HL-60 (cell line): ENCODE measurements at regions not wholly inside any gene's neighbourhood (a gene's known extent, or its start where the extent isn't known, plus 50 kb on each side); places are given as distances from the start of the nearest gene placed in this dataset.

Experiments used
- DNase-seq, 2 experiments: peaks; one replicate each; pipeline ENCODE4 v3.0.0-alpha.2; 2010 to 2020; ENCODE audit warnings: low read depth in 1 of 2, low spot score in 1 of 2
- H3K27ac ChIP-seq: fragments of 250-450 bp; sonication (Bioruptor Pico); replicated peaks from 2 replicates; pipeline ENCODE4 v1.5.1; 2020; ENCODE audit warnings: mild to moderate bottlenecking, moderate library complexity
- H3K27me3 ChIP-seq: fragments of 250-450 bp; sonication (Bioruptor Pico); 2 replicates; pipeline ENCODE4 v1.5.1; 2021; ENCODE audit warnings: mild to moderate bottlenecking, moderate library complexity; ENCODE audit not compliant: insufficient read depth, poor library complexity, severe bottlenecking
- H3K4me3 ChIP-seq: replicated peaks from 2 replicates; pipeline ENCODE4 v1.5.1; 2011; ENCODE audit warnings: mild to moderate bottlenecking, control low read depth, low read length; ENCODE audit not compliant: insufficient read depth
- CTCF ChIP-seq: IDR thresholded peaks from one replicate; pipeline ENCODE4 v1.5.1; 2011; ENCODE audit warnings: low read length, control low read depth, inconsistent platforms; ENCODE audit not compliant: insufficient read depth
- GABPA ChIP-seq: IDR thresholded peaks from 2 replicates; pipeline ENCODE4 v1.6.1; 2012; ENCODE audit warnings: low read depth
- POLR2AphosphoS5 ChIP-seq: IDR thresholded peaks from 2 replicates; pipeline ENCODE4 v1.6.1; 2012; ENCODE audit warnings: low read depth
- SPI1 ChIP-seq: IDR thresholded peaks from 2 replicates; pipeline ENCODE4 v1.6.1; 2012; ENCODE audit warnings: low read depth, mild to moderate bottlenecking, borderline replicate concordance
- TF ChIP-seq, protein P1 (sequence below): IDR thresholded peaks from 2 replicates; pipeline ENCODE4 v1.6.1; 2012; ENCODE audit warnings: low read depth; ENCODE audit not compliant: insufficient replicate concordance

GRCh38 chr10:128843972-128844371, 623.1 kb upstream of the MGMT start:
- no peak for DNase-seq
- no peak overlapping the region for H3K4me3 ChIP-seq
- H3K27ac ChIP-seq: no peak overlapping the region
- TF ChIP-seq, protein P1, sequence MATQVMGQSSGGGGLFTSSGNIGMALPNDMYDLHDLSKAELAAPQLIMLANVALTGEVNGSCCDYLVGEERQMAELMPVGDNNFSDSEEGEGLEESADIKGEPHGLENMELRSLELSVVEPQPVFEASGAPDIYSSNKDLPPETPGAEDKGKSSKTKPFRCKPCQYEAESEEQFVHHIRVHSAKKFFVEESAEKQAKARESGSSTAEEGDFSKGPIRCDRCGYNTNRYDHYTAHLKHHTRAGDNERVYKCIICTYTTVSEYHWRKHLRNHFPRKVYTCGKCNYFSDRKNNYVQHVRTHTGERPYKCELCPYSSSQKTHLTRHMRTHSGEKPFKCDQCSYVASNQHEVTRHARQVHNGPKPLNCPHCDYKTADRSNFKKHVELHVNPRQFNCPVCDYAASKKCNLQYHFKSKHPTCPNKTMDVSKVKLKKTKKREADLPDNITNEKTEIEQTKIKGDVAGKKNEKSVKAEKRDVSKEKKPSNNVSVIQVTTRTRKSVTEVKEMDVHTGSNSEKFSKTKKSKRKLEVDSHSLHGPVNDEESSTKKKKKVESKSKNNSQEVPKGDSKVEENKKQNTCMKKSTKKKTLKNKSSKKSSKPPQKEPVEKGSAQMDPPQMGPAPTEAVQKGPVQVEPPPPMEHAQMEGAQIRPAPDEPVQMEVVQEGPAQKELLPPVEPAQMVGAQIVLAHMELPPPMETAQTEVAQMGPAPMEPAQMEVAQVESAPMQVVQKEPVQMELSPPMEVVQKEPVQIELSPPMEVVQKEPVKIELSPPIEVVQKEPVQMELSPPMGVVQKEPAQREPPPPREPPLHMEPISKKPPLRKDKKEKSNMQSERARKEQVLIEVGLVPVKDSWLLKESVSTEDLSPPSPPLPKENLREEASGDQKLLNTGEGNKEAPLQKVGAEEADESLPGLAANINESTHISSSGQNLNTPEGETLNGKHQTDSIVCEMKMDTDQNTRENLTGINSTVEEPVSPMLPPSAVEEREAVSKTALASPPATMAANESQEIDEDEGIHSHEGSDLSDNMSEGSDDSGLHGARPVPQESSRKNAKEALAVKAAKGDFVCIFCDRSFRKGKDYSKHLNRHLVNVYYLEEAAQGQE: no peak
- TF ChIP-seq GABPA (no peak), POLR2AphosphoS5 (no peak), CTCF (no peak), SPI1 (no peak)
- no peaks in the 10 kb centered on the region for H3K27me3 ChIP-seq

DNA sequence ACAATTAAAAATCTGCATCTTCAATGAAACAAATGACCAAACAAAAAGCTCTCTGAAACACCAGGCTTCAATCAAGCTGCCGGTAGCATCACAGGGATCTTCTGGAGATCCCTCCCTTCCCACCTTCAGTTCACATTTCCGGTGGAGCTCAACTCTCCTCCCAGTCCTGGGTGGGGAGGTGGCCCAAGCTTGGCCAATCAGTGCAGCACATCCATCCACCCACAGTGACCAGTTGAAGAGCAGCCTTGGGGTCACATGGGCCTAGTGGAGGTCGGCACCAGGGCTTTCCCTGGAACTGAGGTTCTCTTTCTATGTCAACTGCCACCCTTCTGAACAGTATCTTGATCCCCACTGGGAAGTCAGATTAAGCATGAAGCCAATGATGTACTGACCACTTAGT, 620.1 kb upstream of the MGMT start:
- Histone ChIP-seq H3K27me3 (no peaks in the 10 kb centered on the region), H3K4me3 (no peak overlapping the region), H3K27ac (no peak overlapping the region)
- no peak for DNase-seq
- TF ChIP-seq POLR2AphosphoS5 (no peak), SPI1 (no peak)

GRCh38 chr10:128848810-128849209, 618.2 kb upstream of the MGMT start:
- DNase-seq: no peak
- TF ChIP-seq, protein P1: no peak
- TF ChIP-seq CTCF (no peak), SPI1 (no peak), POLR2AphosphoS5 (no peak), GABPA (no peak)
- Histone ChIP-seq H3K4me3 (no peak overlapping the region), H3K27me3 (no peaks in the 10 kb centered on the region), H3K27ac (no peak overlapping the region)

DNA sequence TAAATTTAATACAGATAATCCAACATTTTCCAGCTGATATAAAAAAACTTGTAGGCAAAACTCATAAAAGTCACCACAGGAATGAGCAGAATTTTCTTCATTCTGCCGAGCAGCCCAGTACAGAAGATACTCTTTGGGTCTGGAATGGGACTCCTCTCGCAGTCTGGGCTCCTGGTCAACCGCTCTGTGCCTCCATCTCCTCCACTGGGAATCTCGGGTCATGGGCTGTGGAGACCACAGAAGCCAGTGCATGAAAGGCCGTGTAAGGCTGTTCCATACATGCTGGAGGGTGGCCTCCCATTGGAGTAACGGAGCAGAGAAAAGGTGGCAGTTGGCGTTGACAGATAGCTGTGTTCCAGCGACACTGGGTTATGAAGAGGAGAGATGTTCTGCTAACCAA, 616.4 kb upstream of the MGMT start:
- H3K27me3 ChIP-seq: no peaks in the 10 kb centered on the region
- no peak for DNase-seq
- H3K27ac ChIP-seq: no peak overlapping the region
- no peak for TF ChIP-seq SPI1
- TF ChIP-seq CTCF: no peak
- no peak for TF ChIP-seq POLR2AphosphoS5
- TF ChIP-seq, protein P1: no peak
- TF ChIP-seq GABPA: no peak
- no peak overlapping the region for H3K4me3 ChIP-seq
